ENCODE measurements at regions not wholly inside any gene's neighbourhood (a gene's known extent, or its start where the extent isn't known, plus 50 kb on each side); places are given as distances from the start of the nearest gene placed in this dataset.

GRCh38 chr5:41670854-41671479 lies 160.6 kb upstream of the PLCXD3 start:
- intact Hi-C loops (cut with DNase I) = no loop called here
- ATAC-seq (no peak), DNase-seq (no peak)
- no peak overlapping the region for H3K4me3 ChIP-seq (ENCODE audit: low read length)
- H3K27ac ChIP-seq (ENCODE audit: low read length) = no peak overlapping the region
- WGBS = 44% methylated on average over 2 of the region's 2 CpGs
- no peaks in the 10 kb centered on the region for H3K9me3 ChIP-seq (ENCODE audit: control insufficient read depth, low read length)
- no peaks in the 10 kb centered on the region for H3K4me1 ChIP-seq (ENCODE audit: control insufficient read depth, insufficient read depth, low read length)
- H3K27me3 ChIP-seq (ENCODE audit: control insufficient read depth, insufficient read depth) = no peaks in the 10 kb centered on the region

DNA sequence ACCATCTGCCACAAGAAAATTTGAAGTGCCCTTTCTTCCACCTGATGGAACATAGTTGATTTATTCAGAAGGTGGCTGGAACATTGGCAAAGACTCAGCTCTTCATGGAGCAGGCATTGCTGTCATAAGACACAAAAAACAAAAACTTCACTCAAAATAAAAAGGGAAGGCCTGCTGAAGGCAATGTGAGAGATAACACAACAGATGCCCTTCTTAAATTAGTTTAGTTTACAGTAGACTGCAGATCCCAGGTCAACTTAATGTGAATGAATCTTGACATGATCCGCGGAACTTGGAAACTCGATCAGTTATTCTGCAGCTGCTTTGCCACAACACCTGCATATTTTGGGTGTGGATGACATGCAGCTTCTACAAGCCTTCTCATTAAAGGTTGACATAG lies 159.8 kb upstream of the PLCXD3 start:
- H3K4me3 ChIP-seq (ENCODE audit: low read length) = no peak overlapping the region
- no peaks in the 10 kb centered on the region for H3K4me1 ChIP-seq (ENCODE audit: control insufficient read depth, insufficient read depth, low read length)
- ATAC-seq = no peak
- no peaks in the 10 kb centered on the region for H3K27me3 ChIP-seq (ENCODE audit: control insufficient read depth, insufficient read depth)
- no peaks in the 10 kb centered on the region for H3K9me3 ChIP-seq (ENCODE audit: control insufficient read depth, low read length)
- 91% methylated on average over 3 of the region's 3 CpGs for WGBS
- intact Hi-C loops (cut with DNase I) = no loop called here
- H3K27ac ChIP-seq (ENCODE audit: low read length) = no peak overlapping the region
- DNase-seq = no peak

DNA sequence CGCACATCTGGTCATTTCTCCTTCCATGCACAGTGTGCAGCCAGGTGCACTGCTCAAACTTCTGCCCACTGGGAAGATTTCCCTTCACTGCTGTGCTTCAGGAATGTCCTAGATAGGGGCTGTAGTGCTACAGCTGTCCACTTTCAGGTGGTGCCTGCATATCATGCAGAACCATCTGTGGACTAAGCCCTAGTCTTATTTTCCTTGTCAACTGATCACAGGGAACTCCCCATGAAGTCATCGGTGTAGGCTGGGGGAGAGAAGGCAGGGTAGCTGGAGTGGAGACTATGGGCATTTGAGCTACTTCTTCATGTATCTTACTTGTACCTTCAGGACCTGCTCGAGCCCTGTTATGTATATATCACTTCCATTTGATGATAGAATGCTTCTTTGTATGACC lies 150.9 kb upstream of the PLCXD3 start:
- Histone ChIP-seq H3K4me3 (ENCODE audit: low read length) (no peak overlapping the region), H3K4me1 (ENCODE audit: control insufficient read depth, insufficient read depth, low read length) (no peaks in the 10 kb centered on the region), H3K27ac (ENCODE audit: low read length) (no peak overlapping the region), H3K9me3 (ENCODE audit: control insufficient read depth, low read length) (no peaks in the 10 kb centered on the region), H3K27me3 (ENCODE audit: control insufficient read depth, insufficient read depth) (no peaks in the 10 kb centered on the region)
- intact Hi-C loops (cut with DNase I) = no loop called here
- 73% methylated on average over 3 of the region's 3 CpGs for WGBS
- DNase-seq (no peak), ATAC-seq (no peak)

DNA sequence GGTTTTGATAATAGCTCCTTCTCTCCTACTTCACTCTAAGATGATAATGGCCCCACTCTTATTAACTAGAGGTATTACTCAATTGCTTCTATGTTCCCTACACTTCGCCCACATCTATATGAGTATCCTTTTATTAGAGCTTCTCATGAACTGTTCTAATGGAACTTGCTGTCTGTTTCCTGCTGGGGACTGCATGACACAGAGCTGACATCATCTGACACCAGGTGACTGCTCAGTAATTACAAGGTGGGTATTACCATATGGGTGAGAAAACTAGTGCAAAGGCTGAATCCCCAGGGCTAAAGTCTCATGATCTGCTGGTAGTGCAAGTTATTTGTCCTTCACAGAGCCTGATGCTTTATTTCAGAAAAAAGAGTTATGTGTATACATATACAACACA lies 146.2 kb upstream of the PLCXD3 start:
- Histone ChIP-seq H3K4me1 (ENCODE audit: control insufficient read depth, insufficient read depth, low read length) (no peaks in the 10 kb centered on the region), H3K9me3 (ENCODE audit: control insufficient read depth, low read length) (peaks cover 2% of the 10 kb centered on the region), H3K27ac (ENCODE audit: low read length) (no peak overlapping the region), H3K27me3 (ENCODE audit: control insufficient read depth, insufficient read depth) (no peaks in the 10 kb centered on the region), H3K4me3 (ENCODE audit: low read length) (no peak overlapping the region)
- intact Hi-C loops (cut with DNase I) = no loop called here
- DNase-seq = no peak
- WGBS = 83% methylated on average over 1 of the region's 1 CpG
- ATAC-seq = no peak

- peak; percentile 11 to 27 for ATAC-seq
- peak in 1 of 3 donors; percentile 13 for DNase-seq
These were observed 139.7 kb upstream of the PLCXD3 start for GRCh38 chr5:41650131-41650530.

DNA sequence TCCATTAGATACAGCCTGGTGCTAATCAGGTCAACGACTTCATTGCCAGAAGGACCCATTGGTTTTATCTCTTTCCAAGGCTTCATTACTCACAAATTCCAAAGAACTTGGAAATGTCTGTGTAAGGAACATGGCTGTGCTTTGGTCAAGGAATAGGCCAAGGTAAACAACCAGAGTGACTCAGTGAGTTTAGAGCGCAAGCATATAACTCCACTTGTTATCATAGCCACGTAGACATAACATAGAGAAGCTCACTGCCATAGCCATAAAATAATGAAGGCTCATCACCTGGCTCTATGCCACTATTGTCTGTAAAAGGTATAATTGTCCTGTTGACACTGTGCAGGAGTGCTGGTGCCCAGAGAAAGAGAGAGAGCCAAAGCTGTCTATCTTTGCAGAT lies 139.3 kb upstream of the PLCXD3 start:
- no peaks in the 10 kb centered on the region for H3K27me3 ChIP-seq (ENCODE audit: control insufficient read depth, insufficient read depth)
- DNase-seq (peak in 1 of 3 donors; percentile 12), ATAC-seq (peak; percentile 24 to 82)
- H3K4me3 ChIP-seq (ENCODE audit: low read length) = no peak overlapping the region
- 60% methylated on average over 3 of the region's 3 CpGs for WGBS
- intact Hi-C loops (cut with DNase I) = loop anchor here in 1 of 4 donors (10.0 kb wide), 1 partner anchor 745 kb away; the partner anchor contains the start of gene C7
- H3K27ac ChIP-seq (ENCODE audit: low read length) = no peak overlapping the region
- peaks cover under 1% of the 10 kb centered on the region for H3K9me3 ChIP-seq (ENCODE audit: control insufficient read depth, low read length)
- no peaks in the 10 kb centered on the region for H3K4me1 ChIP-seq (ENCODE audit: control insufficient read depth, insufficient read depth, low read length)

More at GRCh38 chr5:41650131-41650530, 139.7 kb upstream of the PLCXD3 start:
- intact Hi-C loops (cut with DNase I) = no loop called here
- Histone ChIP-seq H3K4me3 (ENCODE audit: low read length) (no peak overlapping the region), H3K27me3 (ENCODE audit: control insufficient read depth, insufficient read depth) (no peaks in the 10 kb centered on the region), H3K9me3 (ENCODE audit: control insufficient read depth, low read length) (peaks cover 2% of the 10 kb centered on the region), H3K27ac (ENCODE audit: low read length) (no peak overlapping the region), H3K4me1 (ENCODE audit: control insufficient read depth, insufficient read depth, low read length) (no peaks in the 10 kb centered on the region)
- WGBS = 78% methylated on average over 6 of the region's 6 CpGs

- 46% methylated on average over 2 of the region's 2 CpGs for WGBS
- no peak for DNase-seq
- no peak overlapping the region for H3K4me3 ChIP-seq (ENCODE audit: low read length)
- intact Hi-C loops (cut with DNase I) = loop anchor here in 1 of 4 donors (10.0 kb wide), 1 partner anchor 744 kb away; the partner anchor contains the start of gene C7
- no peak for ATAC-seq
- H3K9me3 ChIP-seq (ENCODE audit: control insufficient read depth, low read length) = no peaks in the 10 kb centered on the region
- H3K4me1 ChIP-seq (ENCODE audit: control insufficient read depth, insufficient read depth, low read length) = no peaks in the 10 kb centered on the region
- H3K27me3 ChIP-seq (ENCODE audit: control insufficient read depth, insufficient read depth) = no peaks in the 10 kb centered on the region
- no peak overlapping the region for H3K27ac ChIP-seq (ENCODE audit: low read length)
These were observed 138.6 kb upstream of the PLCXD3 start for GRCh38 chr5:41648996-41649395.

GRCh38 chr5:41641621-41642020 lies 131.2 kb upstream of the PLCXD3 start:
- 52% methylated on average over 3 of the region's 3 CpGs for WGBS

GRCh38 chr5:41638685-41639084 lies 128.3 kb upstream of the PLCXD3 start:
- no peak for DNase-seq
- Histone ChIP-seq H3K4me3 (ENCODE audit: low read length) (no peak overlapping the region), H3K27me3 (ENCODE audit: control insufficient read depth, insufficient read depth) (no peaks in the 10 kb centered on the region), H3K9me3 (ENCODE audit: control insufficient read depth, low read length) (no peaks in the 10 kb centered on the region), H3K4me1 (ENCODE audit: control insufficient read depth, insufficient read depth, low read length) (no peaks in the 10 kb centered on the region), H3K27ac (ENCODE audit: low read length) (no peak overlapping the region)
- WGBS = 91% methylated on average over 3 of the region's 3 CpGs
- no peak for ATAC-seq
- intact Hi-C loops (cut with DNase I) = loop anchor here in 1 of 4 donors (10.0 kb wide), 1 partner anchor 734 kb away; the partner anchor contains the start of gene C7

More at GRCh38 chr5:41641621-41642020, 131.2 kb upstream of the PLCXD3 start:
- Histone ChIP-seq H3K27ac (ENCODE audit: low read length) (no peak overlapping the region), H3K4me1 (ENCODE audit: control insufficient read depth, insufficient read depth, low read length) (no peaks in the 10 kb centered on the region), H3K27me3 (ENCODE audit: control insufficient read depth, insufficient read depth) (no peaks in the 10 kb centered on the region), H3K9me3 (ENCODE audit: control insufficient read depth, low read length) (no peaks in the 10 kb centered on the region), H3K4me3 (ENCODE audit: low read length) (no peak overlapping the region)
- DNase-seq (no peak), ATAC-seq (no peak)
- intact Hi-C loops (cut with DNase I) = loop anchor here in 1 of 4 donors (10.0 kb wide), 1 partner anchor 737 kb away; the partner anchor contains the start of gene C7

- no peak overlapping the region for H3K27ac ChIP-seq (ENCODE audit: low read length)
- 79% methylated on average over 4 of the region's 4 CpGs for WGBS
- no peak for DNase-seq
- intact Hi-C loops (cut with DNase I) = loop anchor here in 1 of 4 donors (10.0 kb wide), 1 partner anchor 733 kb away; the partner anchor contains the start of gene C7
- no peaks in the 10 kb centered on the region for H3K27me3 ChIP-seq (ENCODE audit: control insufficient read depth, insufficient read depth)
- H3K4me3 ChIP-seq (ENCODE audit: low read length) = no peak overlapping the region
- ATAC-seq = no peak
- no peaks in the 10 kb centered on the region for H3K4me1 ChIP-seq (ENCODE audit: control insufficient read depth, insufficient read depth, low read length)
- no peaks in the 10 kb centered on the region for H3K9me3 ChIP-seq (ENCODE audit: control insufficient read depth, low read length)
These were observed 127.5 kb upstream of the PLCXD3 start for GRCh38 chr5:41637869-41638268.

GRCh38 chr5:41637424-41637823 lies 127.0 kb upstream of the PLCXD3 start:
- no peaks in the 10 kb centered on the region for H3K4me1 ChIP-seq (ENCODE audit: control insufficient read depth, insufficient read depth, low read length)
- intact Hi-C loops (cut with DNase I) = loop anchor here in 1 of 4 donors (10.0 kb wide), 1 partner anchor 733 kb away; the partner anchor contains the start of gene C7
- WGBS = 49% methylated on average over 8 of the region's 8 CpGs
- DNase-seq (peak in 2 of 3 donors; percentile 7 to 18), ATAC-seq (peak; percentile 60 to 64)
- H3K9me3 ChIP-seq (ENCODE audit: control insufficient read depth, low read length) = no peaks in the 10 kb centered on the region
- H3K27me3 ChIP-seq (ENCODE audit: control insufficient read depth, insufficient read depth) = no peaks in the 10 kb centered on the region
- no peak overlapping the region for H3K4me3 ChIP-seq (ENCODE audit: low read length)
- H3K27ac ChIP-seq (ENCODE audit: low read length) = no peak overlapping the region

Data from right cardiac atrium (tissue), 5 donors.